ENCODE measurements at regions not wholly inside any gene's neighbourhood (a gene's known extent, or its start where the extent isn't known, plus 50 kb on each side); places are given as distances from the start of the nearest gene placed in this dataset.

DNA sequence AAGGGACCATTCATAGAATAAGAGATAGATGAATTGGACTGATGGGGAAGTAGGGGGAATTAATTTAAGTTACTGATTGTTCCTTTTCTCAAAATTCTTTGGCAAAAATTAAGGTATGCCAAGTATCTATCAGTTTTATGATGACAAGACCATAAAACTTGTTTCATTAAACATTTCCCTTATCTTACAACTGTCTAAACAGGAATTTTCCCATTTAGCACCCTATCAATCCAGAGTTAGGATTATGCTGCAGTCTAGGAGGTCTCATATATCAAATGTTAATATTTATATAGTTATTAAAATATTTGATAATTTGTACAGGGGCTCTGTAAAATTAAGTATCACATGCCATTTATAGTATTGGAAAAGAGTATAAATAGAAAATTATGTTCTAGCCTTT is 51.5 kb upstream of the ARID1B start:
- no peak for DNase-seq

DNA sequence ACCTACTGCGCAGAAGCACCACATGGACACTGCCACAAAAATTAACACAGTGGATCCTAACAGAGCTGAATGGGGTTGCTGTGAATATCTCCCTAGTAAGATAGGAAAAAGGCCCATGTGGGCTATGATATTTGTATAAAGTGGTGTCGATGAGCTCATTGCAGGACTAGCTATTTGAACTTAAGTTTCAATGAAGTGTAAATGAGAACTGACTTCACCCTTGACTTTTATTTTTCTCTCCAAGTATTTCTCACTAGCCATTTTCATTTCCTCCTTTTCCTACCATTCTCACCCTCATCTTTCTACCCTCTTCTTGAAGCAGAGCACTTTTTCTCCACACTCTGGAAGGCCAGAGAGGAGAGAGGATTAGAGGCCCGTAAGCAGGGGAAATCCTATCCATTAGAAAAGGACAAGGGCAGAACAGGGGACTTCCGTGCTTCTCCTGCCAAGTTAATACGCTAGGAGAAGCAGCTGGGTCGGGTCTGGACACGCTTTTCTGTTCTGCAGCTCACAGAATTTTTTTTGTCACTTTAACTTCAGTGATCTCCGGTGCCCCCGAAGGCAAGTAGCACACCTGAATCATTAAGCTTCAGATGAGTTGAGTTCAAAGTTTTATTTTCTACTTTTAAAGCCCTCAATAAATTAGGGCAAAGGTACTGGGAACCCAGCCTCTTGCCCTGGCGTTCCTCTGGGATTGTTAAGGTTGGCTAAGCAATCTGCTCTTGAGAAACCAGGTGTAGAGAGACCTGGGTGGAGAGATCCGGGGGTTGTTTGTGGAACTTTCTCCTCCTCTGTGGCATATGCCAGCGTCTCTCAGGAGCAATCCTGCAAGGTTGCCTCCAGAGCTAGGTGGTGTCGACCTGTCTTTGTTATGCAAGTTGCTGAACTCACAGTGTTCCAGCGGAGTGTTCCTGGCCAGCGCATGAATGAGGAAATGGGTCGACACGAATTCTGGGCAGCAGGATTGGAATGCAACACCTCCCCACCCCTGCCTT is 56.2 kb upstream of the ARID1B start:
- DNase-seq: no peak

DNA sequence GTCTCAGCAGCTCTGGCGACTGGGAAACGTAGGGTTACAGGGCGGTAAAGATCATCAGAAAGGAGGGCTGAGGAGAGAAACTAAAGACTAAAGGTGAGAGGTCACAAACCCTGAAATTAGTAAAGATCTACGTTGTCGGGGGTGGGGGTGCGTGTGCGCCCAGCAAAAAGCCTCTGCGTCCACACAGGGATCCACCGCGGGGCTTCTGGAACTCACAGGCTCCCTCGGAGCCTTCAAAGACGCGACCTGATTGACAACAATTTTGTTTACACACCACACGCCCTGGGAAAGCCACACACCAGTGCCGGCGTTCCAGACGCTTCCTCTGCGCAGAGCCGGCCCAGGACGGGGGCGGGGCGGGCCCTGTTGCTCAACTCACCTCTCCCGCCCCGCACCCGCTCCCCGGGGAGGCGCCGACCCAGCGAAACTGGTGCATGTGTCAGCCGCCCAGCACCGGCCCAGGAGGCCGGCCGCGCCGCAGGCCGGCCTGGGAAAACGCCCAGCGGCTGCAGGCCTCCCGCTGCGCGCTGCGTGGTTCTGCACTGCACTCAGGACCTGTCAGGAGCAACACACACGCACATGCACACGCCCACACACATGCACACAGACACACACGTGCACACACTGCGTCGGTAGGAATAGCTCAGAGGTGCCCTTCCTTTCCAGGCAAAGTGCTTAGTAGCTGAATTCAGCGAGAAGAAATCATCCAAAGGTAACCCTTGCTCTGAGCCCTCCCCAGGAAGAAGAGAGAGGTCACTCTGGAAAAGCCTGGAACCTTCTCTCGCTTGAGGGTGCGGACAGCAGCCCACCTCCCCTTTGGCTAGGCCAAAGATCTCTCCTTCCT is 57.2 kb upstream of the ARID1B start:
- peak; percentile 69 for DNase-seq

DNA sequence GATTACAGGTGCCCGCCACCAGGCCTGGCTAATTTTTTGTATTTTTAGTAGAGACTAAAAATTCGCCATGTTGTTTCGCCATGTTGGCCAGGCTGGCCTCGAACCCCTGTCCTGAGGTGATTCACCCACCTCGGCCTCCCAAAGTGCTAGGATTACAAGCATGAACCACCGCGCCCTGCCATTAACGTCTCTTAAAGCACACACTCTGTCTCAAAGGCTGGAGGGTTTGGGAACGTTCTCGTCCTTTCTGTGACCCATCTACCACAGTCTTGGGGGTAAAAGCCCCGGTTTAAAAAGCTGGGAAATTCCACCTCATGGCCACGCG is 57.8 kb upstream of the ARID1B start:
- DNase-seq: no peak

DNA sequence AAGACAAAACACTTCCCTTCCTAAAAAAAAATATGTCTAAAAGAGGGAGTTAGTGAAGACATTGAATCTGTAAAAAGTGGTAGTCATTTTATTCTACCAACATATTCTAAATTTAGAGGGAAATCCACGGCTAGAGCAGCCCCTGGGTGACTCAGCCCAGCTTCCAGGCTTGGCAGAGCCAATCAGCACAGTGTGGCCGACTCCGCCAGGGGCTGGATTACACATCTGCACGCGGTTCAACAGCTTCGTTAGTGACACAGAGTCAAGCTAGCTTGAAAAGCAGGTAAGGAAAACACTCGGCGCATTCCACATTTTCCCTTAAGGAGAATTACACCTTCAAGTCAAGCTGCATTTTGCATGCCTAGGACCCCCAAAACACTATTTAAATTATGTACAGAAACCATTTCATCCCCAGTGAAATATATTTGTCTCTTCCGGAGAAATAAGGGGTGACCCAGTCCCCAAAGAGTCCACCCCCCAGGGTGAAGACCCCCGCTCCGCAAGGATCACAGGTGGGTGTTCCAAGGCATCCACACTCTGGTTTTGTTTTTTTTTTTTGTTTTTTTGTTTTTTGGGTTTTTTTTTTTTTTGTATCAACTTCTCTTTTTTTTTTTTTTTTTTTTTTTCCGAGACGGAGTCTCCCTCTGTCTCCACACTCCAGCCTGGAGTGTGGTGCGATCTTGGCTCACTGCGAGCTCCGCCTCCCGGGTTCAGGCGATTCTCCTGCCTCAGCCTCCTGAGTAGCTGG is 58.4 kb upstream of the ARID1B start:
- no peak for DNase-seq

DNA sequence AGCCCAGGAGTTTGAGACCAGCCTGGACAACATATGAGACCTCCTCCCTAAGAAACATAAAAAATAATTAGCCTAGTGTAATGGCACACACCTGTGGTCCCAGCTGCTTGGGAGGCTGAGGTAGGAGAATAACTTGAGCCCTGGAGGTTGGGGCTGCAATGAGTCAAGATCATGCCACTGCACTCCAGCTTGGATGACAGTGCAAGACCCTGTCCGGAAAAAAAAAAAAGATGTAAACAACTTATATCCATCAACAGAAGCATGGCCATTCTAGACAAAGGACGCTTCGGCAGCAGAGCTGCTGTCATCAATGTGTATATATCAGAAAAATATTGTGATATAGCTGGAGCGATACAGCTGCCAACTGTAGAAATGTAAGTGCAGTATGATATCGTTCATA is 59.6 kb upstream of the ARID1B start:
- no peak for DNase-seq

DNA sequence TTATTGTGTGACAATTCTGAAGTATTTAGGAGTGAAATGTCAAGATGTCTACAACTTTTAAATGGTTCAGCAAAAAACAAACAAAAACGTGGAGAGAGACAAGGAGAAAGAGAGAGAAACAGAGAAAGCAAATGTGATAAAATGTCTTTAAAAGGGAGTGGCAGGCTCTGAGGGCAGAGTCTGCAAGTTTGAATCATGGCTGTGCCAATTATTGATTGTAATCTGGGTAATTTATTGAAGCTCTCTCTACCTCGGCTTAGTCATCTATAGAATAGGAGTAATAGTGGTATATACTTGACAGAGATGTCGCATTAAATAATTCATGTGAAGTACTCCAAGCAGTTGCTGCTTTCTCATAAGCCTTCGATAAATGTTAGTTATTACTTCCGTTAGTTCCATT is 61.3 kb upstream of the ARID1B start:
- DNase-seq: no peak

DNA sequence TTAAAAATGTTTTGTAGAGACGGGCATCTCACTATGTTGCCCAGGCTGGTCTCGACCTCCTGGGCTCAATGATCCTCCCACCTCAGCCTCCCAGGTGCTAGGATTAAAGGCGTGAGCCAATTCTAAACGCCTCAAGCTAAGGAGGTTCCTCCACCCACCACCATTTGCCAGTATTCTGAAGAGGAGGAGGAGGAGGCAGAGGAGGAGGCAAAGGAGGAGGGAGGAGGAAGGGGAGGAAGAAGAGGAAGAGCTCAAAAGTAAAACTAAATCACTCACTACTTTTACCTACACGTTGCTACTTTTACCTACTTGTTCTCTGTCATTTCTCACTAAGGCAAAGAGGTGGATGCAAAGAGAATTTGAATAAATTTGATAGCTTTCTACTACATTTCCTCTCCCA is 63.6 kb upstream of the ARID1B start:
- no peak for DNase-seq

DNA sequence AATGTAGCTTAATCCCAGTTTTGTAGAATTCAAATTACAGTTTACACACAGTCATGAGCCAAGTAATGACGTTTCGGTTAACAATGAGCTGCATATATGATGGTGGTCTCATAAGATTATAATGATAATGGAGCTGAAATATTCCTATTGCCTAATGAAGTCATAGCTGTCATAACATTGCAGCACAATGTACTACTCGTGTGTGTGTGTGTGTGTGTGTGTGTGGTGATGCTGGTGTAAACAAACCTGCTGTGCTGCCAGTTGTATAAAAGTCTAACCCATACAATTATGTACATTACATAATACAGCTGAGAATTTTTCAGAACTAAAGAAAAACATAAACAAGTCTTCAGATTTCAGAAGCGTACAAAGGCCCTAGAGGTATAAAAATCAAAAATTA is 66.7 kb upstream of the ARID1B start:
- no peak for DNase-seq

DNA sequence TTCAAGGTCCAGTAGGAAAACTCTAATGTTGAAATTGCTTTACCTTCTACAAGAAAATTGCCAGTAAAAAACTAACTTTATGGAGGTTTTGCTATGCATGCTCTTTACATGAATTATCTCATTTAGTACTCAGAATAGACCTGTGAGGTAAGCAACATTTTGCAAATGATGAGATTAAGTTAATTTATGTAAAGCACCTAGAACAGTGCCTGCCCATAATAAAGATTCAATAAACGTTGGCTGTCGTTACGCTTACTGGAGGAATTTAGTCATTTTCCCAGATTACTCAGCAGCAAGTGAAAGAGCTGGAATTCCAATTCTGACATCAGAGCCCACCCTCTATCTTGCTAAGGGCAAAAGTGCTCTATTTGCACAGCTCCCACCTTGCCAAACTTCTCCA is 69.4 kb upstream of the ARID1B start:
- no peak for DNase-seq

DNA sequence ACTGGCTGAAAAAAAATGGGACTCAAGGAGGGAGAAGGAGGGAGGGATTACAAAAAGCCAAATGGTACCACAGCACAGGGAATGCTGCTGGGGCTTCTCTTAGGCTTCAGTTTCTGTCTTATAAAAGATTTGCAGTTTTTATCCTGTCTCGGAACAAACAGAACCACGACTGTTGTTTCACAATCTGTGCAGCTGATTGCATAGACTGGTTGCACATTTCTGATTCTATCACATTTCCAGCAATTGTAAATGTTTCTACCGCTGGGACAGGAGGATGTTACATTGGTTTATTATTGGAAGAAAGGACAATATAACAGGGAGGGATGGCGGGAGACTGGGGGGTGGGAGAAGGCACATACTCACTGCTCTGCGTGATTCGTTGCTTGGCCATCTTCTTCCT is 73.5 kb upstream of the ARID1B start:
- no peak for DNase-seq

DNA sequence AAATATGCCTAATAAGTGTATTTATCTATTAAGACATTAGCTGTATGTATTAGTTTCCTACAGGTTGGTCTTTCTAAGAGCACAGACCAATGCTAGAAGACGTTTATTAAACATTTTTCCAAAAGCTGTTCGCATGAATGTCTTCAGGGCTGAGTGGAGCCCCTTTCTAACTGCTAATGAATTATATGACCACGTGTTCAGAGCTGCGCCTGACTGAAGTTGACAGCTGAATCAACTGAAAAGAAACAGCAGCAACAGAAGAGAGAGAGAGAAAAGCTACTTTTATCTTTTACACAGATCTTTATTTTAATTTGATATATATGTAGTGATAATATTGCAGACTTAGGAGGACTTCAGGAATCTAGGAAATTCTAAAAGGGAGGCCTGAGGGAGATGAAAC is 75.2 kb upstream of the ARID1B start:
- DNase-seq: peak; percentile 61

DNA sequence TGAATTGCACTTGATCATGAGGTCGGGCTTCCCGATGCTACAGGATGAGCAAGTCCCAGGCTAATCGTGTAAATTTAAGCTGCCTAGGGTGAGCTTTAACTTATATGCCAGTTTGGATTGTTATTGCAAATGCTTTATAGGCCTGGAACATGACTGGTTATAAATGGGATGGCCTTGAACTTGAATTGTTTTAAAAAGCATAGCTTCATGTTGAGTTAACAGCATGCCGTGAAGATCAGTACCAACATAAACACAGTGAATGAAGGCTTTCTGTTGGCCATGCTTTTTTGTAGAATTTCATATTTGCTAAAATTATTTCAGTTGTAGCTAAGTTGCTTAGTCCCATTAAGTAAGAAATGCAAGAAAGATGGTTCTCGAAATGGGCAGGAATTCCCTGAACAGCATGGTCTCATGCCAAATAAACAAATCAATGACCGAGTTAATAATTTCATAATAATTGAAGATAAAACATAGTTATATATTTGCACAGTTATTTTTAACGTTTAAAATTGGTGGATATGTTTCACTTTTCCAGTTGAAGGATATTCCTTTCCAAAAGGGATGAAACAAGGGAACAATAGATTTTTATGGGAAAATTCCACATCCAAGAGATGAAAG is 76.6 kb upstream of the ARID1B start:
- DNase-seq: no peak

DNA sequence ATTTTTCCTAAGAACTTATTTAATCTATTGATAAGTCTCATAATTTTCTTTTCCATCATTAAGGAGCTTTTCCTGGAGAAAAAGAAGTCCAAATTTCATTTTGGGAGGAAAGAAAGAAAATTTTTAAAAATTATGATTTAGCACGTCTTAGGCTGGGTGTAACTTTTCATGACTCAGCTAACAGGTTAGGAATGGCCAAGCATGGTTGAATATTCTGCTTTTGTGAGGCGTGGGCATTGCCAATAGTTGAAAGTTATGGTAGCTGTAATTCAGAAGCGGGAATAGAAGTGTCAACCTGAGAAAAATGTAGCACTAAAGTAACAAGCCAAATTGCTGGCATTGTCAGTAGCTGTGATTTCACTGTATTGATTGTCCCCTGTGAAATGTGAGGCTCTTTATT is 77.2 kb upstream of the ARID1B start:
- DNase-seq: no peak

DNA sequence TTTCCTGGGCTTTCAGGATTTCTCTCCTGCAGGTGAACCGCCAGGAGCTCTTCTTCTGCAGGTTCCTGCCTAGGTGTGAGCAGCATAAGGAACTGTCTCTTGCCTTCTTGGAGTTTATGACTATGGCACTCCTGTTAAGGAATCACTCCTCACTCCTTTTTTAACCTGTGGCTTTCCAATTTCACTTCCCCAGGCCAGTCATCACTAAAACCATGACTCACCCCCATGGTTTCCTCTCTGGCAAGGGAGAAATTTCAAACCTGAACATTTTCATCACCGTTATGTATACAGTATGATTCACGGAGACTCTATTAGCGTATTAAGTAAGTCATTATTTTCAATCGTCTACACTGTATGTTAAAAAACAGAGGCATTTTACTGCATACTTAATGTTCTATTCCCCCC is 78.2 kb upstream of the ARID1B start:
- DNase-seq: no peak

DNA sequence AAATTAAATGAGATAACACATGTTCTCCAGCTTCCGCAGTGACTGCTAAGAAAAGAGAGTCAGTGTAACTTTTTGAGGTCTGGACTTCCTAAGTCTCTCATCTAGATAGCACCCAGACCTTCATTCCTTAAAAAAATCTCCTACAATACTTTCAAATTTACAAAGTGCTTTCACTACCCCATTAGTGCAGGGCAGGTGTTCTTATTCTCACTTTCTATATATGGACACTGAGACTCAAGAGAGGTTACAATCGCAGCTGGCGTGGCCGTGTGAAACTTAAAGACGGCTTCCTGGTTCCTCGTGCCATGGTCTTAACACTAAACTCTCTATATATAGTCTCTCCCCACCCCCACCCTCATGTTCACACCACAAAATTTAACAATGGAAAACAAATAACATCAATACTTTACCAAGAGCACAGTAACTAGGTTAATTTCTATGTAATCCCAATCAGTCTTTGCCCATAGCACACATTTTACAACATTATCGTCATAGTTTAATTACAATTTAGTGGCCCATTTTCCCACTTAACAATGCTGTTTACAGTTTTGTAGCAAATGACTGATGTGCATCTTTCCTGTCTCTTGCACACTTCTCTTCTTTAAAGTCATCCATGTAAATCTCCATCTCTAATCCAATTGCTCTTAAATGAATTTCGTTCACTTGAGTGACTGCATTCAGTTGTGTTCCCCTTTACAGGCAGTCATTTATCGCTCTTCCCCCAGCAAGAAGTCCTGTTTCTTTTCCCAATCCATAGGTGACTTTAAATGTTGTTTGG is 78.8 kb upstream of the ARID1B start:
- no peak for DNase-seq

DNA sequence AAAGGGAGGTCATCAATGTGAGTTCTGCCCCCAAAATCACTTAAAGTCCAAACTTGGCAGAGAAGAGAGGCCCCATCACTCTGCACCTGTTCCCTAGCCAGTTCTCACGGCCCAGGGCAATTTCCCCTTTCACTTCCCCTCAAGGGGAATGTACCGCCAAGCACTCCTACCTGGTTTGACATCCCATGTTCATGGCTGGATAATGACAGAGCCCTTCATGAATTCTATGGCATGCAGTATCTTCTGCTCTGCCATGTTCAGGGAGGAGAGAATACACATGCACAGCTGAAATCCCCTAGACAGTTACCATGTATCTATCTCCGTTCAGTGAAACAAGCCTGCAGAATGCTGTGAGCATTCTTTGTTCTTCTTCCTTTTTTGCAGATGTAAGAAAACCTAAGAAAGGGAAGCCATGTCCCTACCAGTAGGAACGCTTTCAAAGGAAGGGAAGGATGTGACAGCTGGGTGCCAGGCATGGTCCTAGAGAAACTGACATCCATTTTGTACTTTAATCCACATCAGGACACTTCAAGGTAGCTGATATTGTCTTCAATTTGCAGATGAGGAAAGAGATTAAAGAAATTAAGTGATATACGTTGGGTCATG is 79.8 kb upstream of the ARID1B start:
- DNase-seq: no peak

DNA sequence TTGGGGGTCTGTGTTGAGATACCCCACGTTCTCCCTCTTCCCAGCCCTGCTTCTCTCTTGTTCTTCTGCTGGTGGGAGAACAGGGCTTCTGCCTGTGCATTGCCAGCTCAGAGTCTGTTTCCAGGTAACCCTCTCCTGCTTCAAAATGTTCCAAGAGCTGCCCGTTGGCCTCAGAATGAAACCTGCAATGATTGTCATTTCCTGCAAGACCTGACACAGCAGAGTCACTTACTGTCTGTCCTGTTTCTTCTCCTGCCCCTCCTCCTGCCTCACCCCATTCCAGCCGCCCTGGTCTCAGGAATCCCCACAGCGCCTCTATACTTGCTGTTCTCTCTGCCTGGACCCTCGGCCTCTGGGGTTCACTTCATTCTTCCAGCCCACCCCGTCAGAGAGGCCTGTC is 81.4 kb upstream of the ARID1B start:
- no peak for DNase-seq

DNA sequence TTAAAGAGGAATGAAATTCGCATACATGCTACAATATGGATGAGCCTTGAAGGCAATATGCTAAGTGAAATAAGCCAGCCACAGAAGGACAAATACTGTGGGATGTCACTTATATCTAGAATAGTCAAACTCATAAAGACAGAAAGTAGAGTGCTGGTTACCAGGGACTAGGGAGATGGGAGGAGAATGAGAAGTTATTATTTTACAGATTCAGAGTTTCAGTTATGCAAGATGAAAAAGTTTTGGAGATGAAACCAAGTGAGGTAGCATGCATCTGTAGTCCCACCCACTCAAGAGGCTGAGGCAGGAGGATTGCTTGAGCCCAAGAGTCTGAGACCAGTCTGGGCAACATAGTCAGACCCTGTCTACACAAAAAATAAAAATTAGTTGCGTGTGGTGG is 82.5 kb upstream of the ARID1B start:
- no peak for DNase-seq

DNA sequence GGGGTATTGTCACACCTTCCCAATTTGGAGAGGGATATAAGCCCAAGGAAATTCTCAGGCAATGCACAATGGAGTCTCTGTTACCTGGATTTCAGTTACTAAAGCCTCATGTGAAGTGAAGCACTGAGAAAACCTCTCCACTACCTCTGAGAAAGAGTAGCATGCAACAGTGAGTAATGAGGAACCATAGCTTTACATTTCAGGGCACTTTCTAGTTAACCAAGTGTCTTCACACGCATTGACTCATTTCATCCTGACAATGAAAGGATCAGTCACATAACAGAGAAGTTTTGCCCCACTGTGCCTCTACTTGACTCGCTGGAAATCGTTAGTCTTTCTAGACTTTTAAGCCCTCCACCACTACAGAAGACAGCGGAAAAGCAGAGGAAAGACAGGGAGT is 86.2 kb upstream of the ARID1B start:
- DNase-seq: no peak

DNA sequence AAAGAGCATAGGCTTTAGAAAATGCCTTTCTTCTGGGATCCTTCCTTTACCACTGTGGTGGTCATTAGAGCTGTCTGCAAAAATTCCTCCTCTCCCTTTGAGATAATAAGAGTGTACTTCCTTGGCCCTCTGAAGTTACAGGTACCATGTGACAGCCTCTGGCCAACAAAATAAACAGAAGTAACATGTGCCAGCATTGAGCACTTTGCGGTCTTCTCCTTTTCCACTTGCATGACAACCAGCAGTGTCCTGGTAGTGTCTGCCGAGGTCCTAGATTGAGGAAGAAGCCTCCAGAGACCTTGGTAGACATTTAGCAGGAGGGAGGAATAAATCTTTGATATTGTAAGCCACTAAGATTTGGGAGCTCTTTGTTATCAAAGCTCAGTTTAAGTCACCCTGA is 87.5 kb upstream of the ARID1B start:
- DNase-seq: no peak

DNA sequence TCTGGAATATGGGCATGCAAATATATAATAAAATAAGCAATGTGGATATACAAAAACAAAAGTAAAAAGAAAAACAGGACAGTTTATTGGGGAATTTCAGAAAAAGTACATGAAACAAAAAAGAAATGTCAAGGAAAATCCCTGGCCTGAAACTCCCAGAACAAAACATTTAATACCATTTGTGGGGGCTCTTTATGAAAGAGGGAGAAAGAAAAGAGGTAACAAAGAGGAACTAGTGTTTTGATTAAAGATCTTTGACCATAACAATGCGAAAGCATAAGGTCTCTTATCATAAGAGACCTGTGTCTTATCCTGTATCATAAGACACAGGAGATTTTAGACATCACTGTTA is 88.6 kb upstream of the ARID1B start:
- no peak for DNase-seq
